ENCODE measurements at regions not wholly inside any gene's neighbourhood (a gene's known extent, or its start where the extent isn't known, plus 50 kb on each side); places are given as distances from the start of the nearest gene placed in this dataset.
"Not testable (repeated sequence)": the region's sequence is repeated elsewhere in the genome, so short reads cannot be mapped to it uniquely, and the experiment has no call there.

- H3K4me3 ChIP-seq (ENCODE audit: extremely low read depth, insufficient read depth, low read length, poor library complexity, severe bottlenecking); H3K27ac ChIP-seq (ENCODE audit: low read depth, low read length, severe bottlenecking); H3K9me3 ChIP-seq (ENCODE audit: control insufficient read depth, low read length); H3K36me3 ChIP-seq (ENCODE audit: control insufficient read depth, insufficient read depth, low read length); H3K4me1 ChIP-seq (ENCODE audit: control insufficient read depth, insufficient read depth, low read length, poor library complexity, severe bottlenecking): not testable (repeated sequence)
- 100% methylated on average over 2 of the region's 2 CpGs; no CpG with 5 or more reads in 1 of the 2 experiments for whole genome bisulfite sequencing, 2 experiments (ENCODE audit: insufficient coverage in 2 of 2)
These were observed 71.7 kb upstream of the ZNG1B start for GRCh38 chr2:113365791-113366190.

- not testable (repeated sequence) for H3K4me1 ChIP-seq (ENCODE audit: control insufficient read depth, insufficient read depth, low read length, poor library complexity, severe bottlenecking); H3K9me3 ChIP-seq (ENCODE audit: control insufficient read depth, low read length); H3K27ac ChIP-seq (ENCODE audit: low read depth, low read length, severe bottlenecking); H3K4me3 ChIP-seq (ENCODE audit: extremely low read depth, insufficient read depth, low read length, poor library complexity, severe bottlenecking); H3K36me3 ChIP-seq (ENCODE audit: control insufficient read depth, insufficient read depth, low read length)
These were observed 72.2 kb upstream of the ZNG1B start for GRCh38 chr2:113365290-113365689.

- no peaks in the 10 kb centered on the region for H3K36me3 ChIP-seq (ENCODE audit: control insufficient read depth, insufficient read depth, low read length)
- 80 to 100% methylated on average over 3 of the region's 3 CpGs for WGBS, 2 experiments (ENCODE audit: insufficient coverage in 2 of 2)
- no peak overlapping the region for H3K4me3 ChIP-seq (ENCODE audit: extremely low read depth, insufficient read depth, low read length, poor library complexity, severe bottlenecking)
- H3K27ac ChIP-seq (ENCODE audit: low read depth, low read length, severe bottlenecking): no peak overlapping the region
- H3K9me3 ChIP-seq (ENCODE audit: control insufficient read depth, low read length): no peaks in the 10 kb centered on the region
- H3K4me1 ChIP-seq (ENCODE audit: control insufficient read depth, insufficient read depth, low read length, poor library complexity, severe bottlenecking): peaks cover 3% of the 10 kb centered on the region
These were observed 76.4 kb upstream of the ZNG1B start for GRCh38 chr2:113361051-113361450.

GRCh38 chr2:113357071-113357470 lies 78.3 kb upstream of the PAX8 start:
- Histone ChIP-seq H3K4me3 (ENCODE audit: extremely low read depth, insufficient read depth, low read length, poor library complexity, severe bottlenecking) (no peak overlapping the region), H3K4me1 (ENCODE audit: control insufficient read depth, insufficient read depth, low read length, poor library complexity, severe bottlenecking) (peaks cover 11% of the 10 kb centered on the region), H3K36me3 (ENCODE audit: control insufficient read depth, insufficient read depth, low read length) (no peaks in the 10 kb centered on the region), H3K27ac (ENCODE audit: low read depth, low read length, severe bottlenecking) (no peak overlapping the region), H3K9me3 (ENCODE audit: control insufficient read depth, low read length) (no peaks in the 10 kb centered on the region)
- WGBS, 2 experiments (ENCODE audit: insufficient coverage in 2 of 2): 100% methylated on average over 1 to 2 of the region's 3 CpGs

GRCh38 chr2:113356284-113356683 lies 77.6 kb upstream of the PAX8 start:
- WGBS, 2 experiments (ENCODE audit: insufficient coverage in 2 of 2): 91 to 98% methylated on average over 5 of the region's 5 CpGs
- H3K4me3 ChIP-seq (ENCODE audit: extremely low read depth, insufficient read depth, low read length, poor library complexity, severe bottlenecking); H3K36me3 ChIP-seq (ENCODE audit: control insufficient read depth, insufficient read depth, low read length); H3K27ac ChIP-seq (ENCODE audit: low read depth, low read length, severe bottlenecking); H3K9me3 ChIP-seq (ENCODE audit: control insufficient read depth, low read length): not testable (repeated sequence)
- H3K4me1 ChIP-seq (ENCODE audit: control insufficient read depth, insufficient read depth, low read length, poor library complexity, severe bottlenecking): peaks cover 11% of the 10 kb centered on the region

GRCh38 chr2:113355339-113356015 lies 76.8 kb upstream of the PAX8 start:
- not testable (repeated sequence) for H3K4me3 ChIP-seq (ENCODE audit: extremely low read depth, insufficient read depth, low read length, poor library complexity, severe bottlenecking); H3K9me3 ChIP-seq (ENCODE audit: control insufficient read depth, low read length); H3K36me3 ChIP-seq (ENCODE audit: control insufficient read depth, insufficient read depth, low read length)
- Histone ChIP-seq H3K4me1 (ENCODE audit: control insufficient read depth, insufficient read depth, low read length, poor library complexity, severe bottlenecking) (peaks cover 11% of the 10 kb centered on the region), H3K27ac (ENCODE audit: low read depth, low read length, severe bottlenecking) (peak overlapping the region; percentile 41)
- 67 to 83% methylated on average over 1 of the region's 8 CpGs for whole genome bisulfite sequencing, 2 experiments (ENCODE audit: insufficient coverage in 2 of 2)

GRCh38 chr2:113351375-113352355 lies 72.9 kb upstream of the PAX8 start:
- Histone ChIP-seq H3K27ac (ENCODE audit: low read depth, low read length, severe bottlenecking) (no peak overlapping the region), H3K9me3 (ENCODE audit: control insufficient read depth, low read length) (no peaks in the 10 kb centered on the region), H3K4me3 (ENCODE audit: extremely low read depth, insufficient read depth, low read length, poor library complexity, severe bottlenecking) (no peak overlapping the region), H3K36me3 (ENCODE audit: control insufficient read depth, insufficient read depth, low read length) (no peaks in the 10 kb centered on the region), H3K4me1 (ENCODE audit: control insufficient read depth, insufficient read depth, low read length, poor library complexity, severe bottlenecking) (peaks cover 8% of the 10 kb centered on the region)
- WGBS, 2 experiments (ENCODE audit: insufficient coverage in 2 of 2): 79 to 96% methylated on average over 4 to 5 of the region's 8 CpGs

GRCh38 chr2:113343800-113344199 lies 65.1 kb upstream of the PAX8 start:
- H3K4me3 ChIP-seq (ENCODE audit: extremely low read depth, insufficient read depth, low read length, poor library complexity, severe bottlenecking); H3K36me3 ChIP-seq (ENCODE audit: control insufficient read depth, insufficient read depth, low read length); H3K4me1 ChIP-seq (ENCODE audit: control insufficient read depth, insufficient read depth, low read length, poor library complexity, severe bottlenecking); H3K27ac ChIP-seq (ENCODE audit: low read depth, low read length, severe bottlenecking); H3K9me3 ChIP-seq (ENCODE audit: control insufficient read depth, low read length): not testable (repeated sequence)
- WGBS, 2 experiments (ENCODE audit: insufficient coverage in 2 of 2): 88 to 100% methylated on average over 1 of the region's 1 CpG

GRCh38 chr2:113342650-113343049 lies 63.9 kb upstream of the PAX8 start:
- Histone ChIP-seq H3K4me3 (ENCODE audit: extremely low read depth, insufficient read depth, low read length, poor library complexity, severe bottlenecking) (no peak overlapping the region), H3K27ac (ENCODE audit: low read depth, low read length, severe bottlenecking) (no peak overlapping the region), H3K4me1 (ENCODE audit: control insufficient read depth, insufficient read depth, low read length, poor library complexity, severe bottlenecking) (no peaks in the 10 kb centered on the region), H3K36me3 (ENCODE audit: control insufficient read depth, insufficient read depth, low read length) (no peaks in the 10 kb centered on the region), H3K9me3 (ENCODE audit: control insufficient read depth, low read length) (no peaks in the 10 kb centered on the region)
- WGBS, 2 experiments (ENCODE audit: insufficient coverage in 2 of 2): 80 to 88% methylated on average over 7 to 8 of the region's 9 CpGs

- no CpG with 5 or more reads among the region's 3 CpGs for WGBS, 2 experiments (ENCODE audit: insufficient coverage in 2 of 2)
- H3K4me3 ChIP-seq (ENCODE audit: extremely low read depth, insufficient read depth, low read length, poor library complexity, severe bottlenecking); H3K36me3 ChIP-seq (ENCODE audit: control insufficient read depth, insufficient read depth, low read length); H3K9me3 ChIP-seq (ENCODE audit: control insufficient read depth, low read length); H3K27ac ChIP-seq (ENCODE audit: low read depth, low read length, severe bottlenecking); H3K4me1 ChIP-seq (ENCODE audit: control insufficient read depth, insufficient read depth, low read length, poor library complexity, severe bottlenecking): not testable (repeated sequence)
These were observed 63.1 kb upstream of the PAX8 start for GRCh38 chr2:113341870-113342253.

Data from mesodermal cell (in vitro differentiated cells).